ENCODE measurements at regions not wholly inside any gene's neighbourhood (a gene's known extent, or its start where the extent isn't known, plus 50 kb on each side); places are given as distances from the start of the nearest gene placed in this dataset.

GRCh38 chr21:35586305-35586704 is 474.0 kb downstream of the SETD4 start:
- no peaks in the 10 kb centered on the region for H3K9me3 ChIP-seq
- no peak overlapping the region for H3K27ac ChIP-seq
- no peaks in the 10 kb centered on the region for H3K27me3 ChIP-seq
- no peak for DNase-seq (ENCODE audit: low spot score in 2 of 2)
- no peaks in the 10 kb centered on the region for H3K36me3 ChIP-seq
- H3K4me1 ChIP-seq, result peaks cover 0 to 6% (median 2%) of the 10 kb centered on the region in 4 donors
- 59 to 70% methylated on average over 4 of the region's 4 CpGs for WGBS, 2 donors
- H3K4me3 ChIP-seq, result no peak overlapping the region
- TF ChIP-seq CTCF (IDR thresholded peaks at IDR 0.05) (no peak), POLR2A (IDR thresholded peaks at IDR 0.05) (no peak), EP300 (IDR thresholded peaks at IDR 0.05) (no peak)

- no peak for DNase-seq (ENCODE audit: low spot score in 2 of 2)
- TF ChIP-seq EP300 (IDR thresholded peaks at IDR 0.05), result no peak
- TF ChIP-seq CTCF (IDR thresholded peaks at IDR 0.05), result no peak
- no peak for TF ChIP-seq POLR2A (IDR thresholded peaks at IDR 0.05)
- H3K4me1 ChIP-seq, result peaks cover 0 to 10% (median 2%) of the 10 kb centered on the region in 4 donors
- 49 to 54% methylated on average over 5 of the region's 5 CpGs for WGBS, 2 donors
- H3K27me3 ChIP-seq, result no peaks in the 10 kb centered on the region
- H3K4me3 ChIP-seq, result no peak overlapping the region
- H3K9me3 ChIP-seq, result no peaks in the 10 kb centered on the region
- H3K27ac ChIP-seq, result no peak overlapping the region
- no peaks in the 10 kb centered on the region for H3K36me3 ChIP-seq
Measured at GRCh38 chr21:35585878-35586277, 474.4 kb downstream of the SETD4 start.

GRCh38 chr21:35585155-35585554 is 475.2 kb downstream of the SETD4 start:
- H3K4me1 ChIP-seq, result peaks cover 0 to 10% (median 2%) of the 10 kb centered on the region in 4 donors
- H3K4me3 ChIP-seq, result no peak overlapping the region
- TF ChIP-seq POLR2A (IDR thresholded peaks at IDR 0.05), result no peak
- TF ChIP-seq CTCF (IDR thresholded peaks at IDR 0.05), result no peak
- no peak for TF ChIP-seq EP300 (IDR thresholded peaks at IDR 0.05)
- no peak for DNase-seq (ENCODE audit: low spot score in 2 of 2)
- WGBS, 2 donors, result 71 to 76% methylated on average over 6 of the region's 6 CpGs
- H3K36me3 ChIP-seq, result no peaks in the 10 kb centered on the region
- H3K27ac ChIP-seq, result no peak overlapping the region
- H3K9me3 ChIP-seq, result no peaks in the 10 kb centered on the region
- no peaks in the 10 kb centered on the region for H3K27me3 ChIP-seq

GRCh38 chr21:35583566-35584216 is 476.6 kb downstream of the SETD4 start:
- H3K27ac ChIP-seq, result no peak overlapping the region
- H3K9me3 ChIP-seq, result no peaks in the 10 kb centered on the region
- no peak overlapping the region for H3K4me3 ChIP-seq
- no peaks in the 10 kb centered on the region for H3K36me3 ChIP-seq
- TF ChIP-seq POLR2A (IDR thresholded peaks at IDR 0.05), result no peak
- TF ChIP-seq EP300 (IDR thresholded peaks at IDR 0.05), result no peak
- TF ChIP-seq CTCF (IDR thresholded peaks at IDR 0.05), result no peak
- 88 to 92% methylated on average over 8 of the region's 8 CpGs for WGBS, 2 donors
- peaks cover 0 to 10% (median 2%) of the 10 kb centered on the region in 4 donors for H3K4me1 ChIP-seq
- no peaks in the 10 kb centered on the region for H3K27me3 ChIP-seq
- no peak for DNase-seq (ENCODE audit: low spot score in 2 of 2)

- H3K4me1 ChIP-seq, result peaks cover 0 to 17% (median 2%) of the 10 kb centered on the region in 4 donors
- no peak overlapping the region for H3K4me3 ChIP-seq
- H3K36me3 ChIP-seq, result no peaks in the 10 kb centered on the region
- H3K9me3 ChIP-seq, result no peaks in the 10 kb centered on the region
- TF ChIP-seq CTCF (IDR thresholded peaks at IDR 0.05) (no peak), EP300 (IDR thresholded peaks at IDR 0.05) (no peak), POLR2A (IDR thresholded peaks at IDR 0.05) (no peak)
- H3K27me3 ChIP-seq, result no peaks in the 10 kb centered on the region
- WGBS, 2 donors, result 76 to 79% methylated on average over 1 of the region's 1 CpG
- no peak overlapping the region for H3K27ac ChIP-seq
- DNase-seq (ENCODE audit: low spot score in 2 of 2), result no peak
Measured at GRCh38 chr21:35582731-35583130, 477.6 kb downstream of the SETD4 start.

Measured in tibial nerve (tissue), 4 donors.